GM20431 (cell line): ENCODE measurements at regions not wholly inside any gene's neighbourhood (a gene's known extent, or its start where the extent isn't known, plus 50 kb on each side); places are given as distances from the start of the nearest gene placed in this dataset.

Experiments used
- in situ Hi-C: fragments of 300-500 bp; cut with MseI, MboI; formaldehyde crosslinking; loops from one replicate; pipeline ENCODE4 v1.15.0; 2020; ENCODE audit warnings: low sequenced_read_pairs; ENCODE audit not compliant: unreplicated experiment

DNA sequence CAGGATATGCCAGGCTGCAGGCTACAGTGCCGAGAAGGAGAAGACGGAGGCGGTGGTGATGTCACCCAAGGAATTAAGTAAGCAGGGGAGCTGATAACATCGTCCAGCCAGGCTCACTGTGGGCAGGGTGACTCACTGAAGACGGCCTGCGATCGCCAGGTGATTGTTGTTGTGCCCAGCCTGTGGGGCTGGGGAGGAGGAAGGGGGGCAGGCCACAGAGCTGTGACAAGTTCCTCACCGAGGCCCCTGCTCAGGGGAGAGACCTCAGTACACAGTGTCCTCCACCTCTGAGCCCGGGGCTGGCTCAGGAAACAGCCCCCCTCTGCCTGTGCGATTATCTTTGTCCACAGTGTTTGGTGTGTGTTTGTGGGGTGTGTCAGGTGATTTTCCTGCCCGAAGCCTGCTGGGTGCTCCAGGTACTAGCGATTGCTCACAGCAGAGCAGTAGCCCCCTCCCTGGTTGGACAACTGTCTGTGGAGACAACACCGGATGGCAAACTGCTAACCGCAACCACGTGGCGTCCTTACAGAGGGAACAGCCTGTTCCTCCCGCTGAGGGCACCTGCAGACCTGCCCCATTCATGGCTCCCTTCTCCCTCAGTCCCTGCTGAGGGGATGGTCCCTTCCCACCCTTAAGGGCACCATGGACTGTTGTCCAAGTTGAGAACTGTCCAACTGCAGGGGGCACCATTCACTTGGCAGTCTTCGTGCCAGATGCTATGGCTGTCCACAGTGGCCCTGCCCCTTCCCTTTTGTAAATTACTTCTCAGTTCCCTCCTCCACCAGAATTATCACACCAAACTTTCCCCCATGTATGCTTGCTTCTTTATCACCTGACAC lies 95.1 kb downstream of the ZFP36L2 start:
- in situ Hi-C loops, result loop anchor here (10.0 to 25.0 kb wide), 2 partner anchors 94 to 356 kb away; partner anchors contain the start of gene ZFP36L2

DNA sequence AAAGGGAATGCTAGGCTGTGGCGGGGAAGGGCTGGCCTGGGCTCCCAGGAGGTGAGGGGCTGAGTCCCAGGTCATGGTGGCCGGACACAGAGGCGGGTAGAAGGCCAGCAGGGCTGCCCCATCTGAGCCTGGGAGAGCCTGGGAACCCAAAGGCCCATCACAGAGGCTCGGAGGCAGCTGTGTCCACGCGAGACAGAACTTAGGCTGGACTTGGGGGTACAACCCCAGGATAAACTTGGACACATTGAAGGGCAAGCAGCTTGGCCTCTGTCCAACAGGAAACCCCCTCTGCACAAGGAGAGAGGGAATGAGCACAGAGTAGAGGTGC lies 95.9 kb downstream of the ZFP36L2 start:
- in situ Hi-C loops, result loop anchor here (10.0 to 25.0 kb wide), 2 partner anchors 94 to 357 kb away; partner anchors contain the start of gene ZFP36L2

DNA sequence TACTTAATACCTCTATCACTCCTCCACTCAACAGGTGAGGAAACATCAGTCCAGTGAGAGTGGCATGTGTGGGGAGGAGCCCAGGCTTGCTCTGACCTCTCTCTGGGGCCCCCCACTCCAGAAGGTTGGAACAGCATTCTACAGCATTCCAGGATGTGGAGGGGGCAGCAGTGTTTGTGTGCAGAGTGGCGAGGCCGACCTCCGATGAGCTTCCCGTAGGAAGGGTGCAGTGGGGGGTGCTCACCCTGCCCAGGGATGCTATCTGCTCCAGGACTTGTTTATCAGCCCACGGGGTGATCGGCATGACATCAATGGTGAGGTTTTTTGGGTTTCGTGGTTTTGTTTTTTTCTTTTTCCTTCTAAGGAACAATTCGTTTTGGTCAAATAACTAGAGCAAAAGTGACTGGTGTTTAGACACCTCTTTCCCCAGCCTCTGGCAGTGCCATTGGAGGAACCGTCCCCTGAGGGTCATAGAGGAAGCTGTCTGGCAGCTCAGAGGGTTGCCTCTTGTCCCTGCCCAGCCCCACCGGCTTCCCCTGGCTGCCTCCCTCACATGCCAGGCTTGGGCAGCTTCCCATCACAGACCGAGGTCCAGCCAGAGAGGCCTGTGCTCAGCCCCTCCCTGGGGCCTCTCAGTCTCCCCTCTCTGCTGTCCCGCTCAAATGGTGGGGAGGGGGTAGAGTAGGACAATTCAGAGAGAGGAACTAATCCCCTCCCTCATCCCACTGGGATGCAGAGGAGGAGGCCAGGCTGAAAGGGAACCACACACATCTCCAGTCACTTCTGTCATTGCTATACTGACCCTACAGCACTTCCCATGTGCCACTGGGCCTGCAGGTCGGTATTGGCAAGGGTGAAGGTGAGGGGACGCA lies 96.5 kb downstream of the ZFP36L2 start:
- in situ Hi-C loops, result loop anchor here (10.0 to 25.0 kb wide), 2 partner anchors 95 to 357 kb away; partner anchors contain the start of gene ZFP36L2

DNA sequence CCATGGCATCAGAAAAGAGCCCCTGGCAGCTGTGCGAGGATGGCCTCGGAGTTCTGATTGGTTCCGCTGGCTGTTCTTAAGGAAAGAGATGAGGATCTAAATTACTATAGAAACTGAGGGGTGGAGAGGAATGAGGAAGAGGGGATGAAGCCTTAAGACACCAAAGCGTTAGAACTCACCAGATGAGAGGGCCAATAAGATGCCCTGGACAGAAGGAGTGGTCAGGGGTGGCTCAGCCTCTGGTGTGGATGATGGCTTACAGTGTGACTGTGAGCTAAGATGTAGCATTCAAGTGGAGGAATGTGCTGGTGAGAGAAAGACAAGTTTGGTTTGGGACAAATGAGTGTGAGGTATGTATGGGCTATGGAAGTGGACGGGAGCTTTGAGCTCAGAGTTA lies 97.8 kb downstream of the ZFP36L2 start:
- in situ Hi-C loops, result loop anchor here (25.0 kb wide), 1 partner anchor 359 kb away; no protein-coding TSS in a partner anchor

DNA sequence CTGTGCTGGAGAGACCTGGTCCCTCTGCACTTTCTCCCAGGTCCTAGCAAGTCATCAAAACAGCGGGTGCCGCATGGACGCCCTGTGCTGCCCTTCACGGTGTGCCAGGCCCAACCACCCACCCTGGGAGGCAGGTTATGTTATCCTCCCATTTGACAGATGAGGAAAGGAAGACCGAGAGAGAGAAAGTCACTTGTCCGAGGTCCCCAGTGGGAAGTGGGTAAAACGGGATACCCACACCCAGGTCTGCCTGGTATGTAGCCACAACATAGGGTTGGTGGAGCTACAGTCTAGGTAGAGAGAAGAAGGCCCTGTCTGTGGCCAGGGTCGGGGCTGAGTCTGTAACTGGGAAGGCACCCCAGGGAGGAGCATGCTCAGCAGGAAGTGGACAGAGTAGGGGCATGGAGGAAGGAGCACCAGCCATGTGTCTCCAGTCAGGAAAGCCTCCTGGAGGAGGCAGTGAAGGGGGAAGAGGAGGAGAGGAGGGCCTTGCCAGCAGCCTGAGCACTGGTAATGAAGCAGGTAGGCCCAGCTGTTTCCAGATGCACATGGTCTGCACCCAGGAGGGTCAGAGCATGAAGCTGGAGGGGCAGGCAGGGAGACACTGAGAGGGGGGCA lies 98.4 kb downstream of the ZFP36L2 start:
- in situ Hi-C loops, result loop anchor here (25.0 kb wide), 1 partner anchor 359 kb away; no protein-coding TSS in a partner anchor

DNA sequence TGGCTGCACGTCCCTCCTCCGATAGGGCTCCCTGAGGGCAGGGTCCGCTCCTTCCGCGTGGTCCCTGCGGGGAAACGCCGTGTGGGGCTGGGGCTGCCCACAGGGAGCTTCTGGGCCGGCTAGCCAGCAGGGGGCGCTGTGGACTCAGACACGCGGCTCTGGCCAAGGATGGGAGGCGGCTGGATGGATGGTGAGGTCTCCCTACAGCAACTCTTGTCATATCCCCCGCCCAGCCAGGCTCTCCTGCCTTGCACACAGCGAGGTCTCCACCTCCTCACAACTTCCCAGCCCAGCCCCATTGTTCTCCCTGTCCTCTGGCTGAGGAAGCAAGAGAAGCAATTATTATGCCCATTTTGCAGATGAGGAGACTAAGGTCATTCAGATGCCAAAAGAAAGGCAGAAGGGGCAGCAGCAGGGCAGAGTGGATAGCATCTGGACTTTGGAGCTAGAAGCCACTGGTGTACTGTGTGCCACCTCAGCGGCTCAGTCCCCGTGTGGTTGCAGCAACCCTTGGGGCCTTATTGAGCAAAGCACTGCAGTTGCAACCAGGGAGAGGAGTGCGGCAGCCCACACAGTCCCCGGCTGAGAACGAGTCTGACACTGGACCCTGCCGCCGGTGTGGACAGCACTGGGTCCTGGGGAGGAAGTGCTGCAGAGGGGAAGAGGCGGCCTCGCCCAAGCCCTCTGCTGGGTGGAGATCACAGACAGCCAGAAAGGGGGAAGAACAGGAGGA lies 99.0 kb downstream of the ZFP36L2 start:
- in situ Hi-C loops, result loop anchor here (25.0 kb wide), 1 partner anchor 360 kb away; no protein-coding TSS in a partner anchor

DNA sequence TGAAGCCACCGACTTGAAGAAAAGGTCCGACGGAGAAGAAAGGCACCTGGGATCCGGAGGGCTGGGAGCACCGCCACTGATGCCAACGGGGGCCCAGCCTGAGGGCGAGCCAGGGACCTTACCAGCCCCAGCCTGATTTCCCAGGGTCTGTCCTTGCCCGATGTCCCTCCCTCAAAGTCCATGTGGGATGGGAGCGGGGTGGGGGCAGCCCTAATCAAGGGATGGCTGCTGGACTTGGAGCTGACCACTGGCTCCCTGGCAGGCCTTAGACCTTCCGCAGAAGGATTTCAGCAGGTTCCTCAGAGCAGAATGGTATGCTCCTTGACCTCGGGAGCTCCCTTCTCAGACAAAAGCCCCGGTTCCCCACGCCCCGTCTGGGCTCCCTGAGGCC lies 99.6 kb downstream of the ZFP36L2 start:
- in situ Hi-C loops, result loop anchor here (25.0 kb wide), 1 partner anchor 360 kb away; no protein-coding TSS in a partner anchor

DNA sequence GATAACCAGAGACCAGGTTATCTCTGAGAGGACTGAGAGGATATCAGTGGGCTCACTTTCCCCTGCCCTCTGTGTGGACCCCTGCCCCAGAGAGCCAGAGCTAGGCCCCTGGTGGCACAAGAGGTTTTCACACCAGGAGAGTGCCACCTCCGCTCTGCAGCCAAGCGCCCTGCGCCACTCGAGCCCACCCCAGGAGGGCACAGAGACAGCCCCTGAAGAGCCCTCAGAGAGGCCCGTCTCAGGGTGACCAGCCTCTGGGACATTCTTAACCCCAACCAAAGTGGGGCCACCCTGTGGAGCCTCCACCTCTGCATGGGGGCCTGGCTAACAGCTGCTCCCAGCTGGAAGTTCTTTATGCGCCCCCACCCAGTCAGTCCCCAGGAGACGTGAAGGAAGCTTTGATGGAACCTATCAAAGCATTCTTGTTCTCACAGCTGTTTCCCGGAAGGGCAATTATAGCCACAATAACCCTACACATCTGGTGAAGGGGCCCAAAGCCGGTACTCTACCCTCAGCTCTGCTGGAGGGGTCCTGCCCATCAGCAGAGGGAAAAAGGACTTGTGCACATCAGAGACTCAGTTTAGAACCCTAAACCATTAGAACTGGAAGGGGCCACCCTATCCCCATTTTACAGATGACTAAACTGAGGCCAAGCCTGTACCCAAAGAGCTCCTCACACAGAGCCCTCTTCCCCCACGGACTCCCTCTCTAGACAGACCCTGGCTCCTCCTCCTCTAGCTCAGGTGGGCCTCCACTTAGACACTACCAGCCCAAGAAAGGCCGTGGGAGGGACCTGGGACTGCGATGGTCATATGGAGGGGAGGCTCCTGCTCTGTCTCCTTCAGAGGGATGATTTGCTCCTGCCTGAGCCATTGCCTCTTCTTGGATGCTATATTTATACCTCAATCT lies 101.1 kb downstream of the ZFP36L2 start:
- in situ Hi-C loops, result loop anchor here (25.0 kb wide), 1 partner anchor 362 kb away; no protein-coding TSS in a partner anchor

DNA sequence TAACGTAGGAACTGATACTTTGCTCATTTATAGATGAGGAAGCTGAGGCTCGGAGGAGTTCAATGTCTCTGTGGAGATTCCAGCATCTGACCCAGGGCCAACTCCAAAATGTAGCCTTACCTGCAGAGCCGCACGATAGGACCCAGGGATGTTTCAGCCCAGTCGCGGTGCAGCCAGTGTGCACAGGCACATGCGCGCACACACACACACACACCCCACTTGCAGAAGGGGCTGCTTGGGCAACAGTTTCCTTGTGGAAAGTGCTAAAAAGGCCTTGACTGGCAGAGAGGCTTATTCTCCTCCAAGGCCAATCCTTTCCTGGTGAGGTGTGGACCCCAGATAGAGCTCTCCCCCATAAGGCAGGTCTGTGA lies 101.7 kb downstream of the ZFP36L2 start:
- in situ Hi-C loops, result loop anchor here (25.0 kb wide), 1 partner anchor 363 kb away; no protein-coding TSS in a partner anchor

DNA sequence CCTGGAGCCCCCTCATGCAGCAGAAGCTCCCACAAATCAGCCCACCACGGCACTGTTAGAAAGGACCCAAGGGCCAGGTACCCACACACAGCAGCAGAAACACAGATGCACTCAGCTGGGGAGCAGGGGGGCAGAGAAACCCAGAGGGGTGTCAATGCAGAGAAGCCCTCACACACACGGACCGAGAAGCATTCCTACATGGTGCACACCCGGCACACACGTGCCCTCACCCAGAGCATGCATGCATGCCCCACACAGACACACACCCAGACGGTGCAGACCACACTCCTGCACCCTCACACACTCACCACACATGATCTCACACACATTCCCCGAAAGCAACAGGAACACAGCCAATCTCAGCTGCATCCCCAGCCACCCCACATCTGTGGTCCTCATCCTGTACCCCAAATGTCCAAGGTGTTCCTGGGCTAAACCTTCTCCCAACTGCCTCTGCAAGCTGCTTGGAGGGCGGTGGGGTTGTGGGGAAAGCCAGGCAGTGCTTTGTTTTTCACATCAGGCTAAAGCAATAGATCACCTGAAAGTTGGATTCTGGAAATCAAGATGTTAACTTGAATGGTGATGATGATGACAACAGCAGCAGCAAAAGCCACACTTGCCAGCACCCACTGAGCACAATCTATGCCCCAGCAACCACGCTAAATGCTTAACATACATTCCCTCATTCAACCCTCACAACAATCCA lies 102.3 kb downstream of the ZFP36L2 start:
- in situ Hi-C loops, result no loop called here

DNA sequence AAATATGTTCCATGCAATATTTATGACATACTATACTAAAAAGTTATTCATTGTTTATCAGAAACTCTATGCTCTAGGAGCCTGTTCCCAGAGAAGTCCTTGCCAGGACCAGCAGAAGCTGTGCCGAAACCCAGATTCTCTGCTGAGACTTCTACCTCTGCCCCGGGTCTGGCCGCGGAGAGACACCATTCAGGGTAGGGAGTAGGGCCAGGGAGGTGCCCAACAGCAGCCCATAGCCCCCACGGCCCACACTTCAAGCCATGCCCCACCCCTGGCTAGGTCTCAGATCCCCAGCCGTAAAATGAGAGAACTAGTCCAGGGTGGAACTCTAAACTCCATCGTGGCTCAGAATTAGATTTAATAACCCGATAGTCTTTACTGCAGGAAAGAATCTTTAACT lies 102.9 kb downstream of the ZFP36L2 start:
- in situ Hi-C loops, result no loop called here

DNA sequence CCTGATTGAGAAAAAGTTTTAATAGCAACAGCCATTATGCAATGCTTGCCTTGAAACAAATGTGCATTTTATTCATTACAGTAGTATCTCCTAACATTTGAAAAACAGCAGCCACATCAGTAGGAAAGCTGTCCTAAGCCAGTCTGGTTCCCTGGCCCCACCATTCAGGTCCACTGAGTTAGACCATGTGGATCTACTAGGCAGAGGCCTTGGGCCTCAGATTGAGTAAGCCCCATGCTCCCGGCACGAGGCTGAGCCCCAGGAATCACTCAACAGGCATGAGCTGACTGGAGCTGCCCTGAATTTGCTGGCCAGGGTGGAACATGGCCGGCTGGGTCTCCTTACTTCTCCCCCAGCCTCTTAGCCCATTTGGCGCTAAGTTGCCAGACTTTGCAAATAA lies 103.4 kb downstream of the ZFP36L2 start:
- in situ Hi-C loops, result no loop called here

DNA sequence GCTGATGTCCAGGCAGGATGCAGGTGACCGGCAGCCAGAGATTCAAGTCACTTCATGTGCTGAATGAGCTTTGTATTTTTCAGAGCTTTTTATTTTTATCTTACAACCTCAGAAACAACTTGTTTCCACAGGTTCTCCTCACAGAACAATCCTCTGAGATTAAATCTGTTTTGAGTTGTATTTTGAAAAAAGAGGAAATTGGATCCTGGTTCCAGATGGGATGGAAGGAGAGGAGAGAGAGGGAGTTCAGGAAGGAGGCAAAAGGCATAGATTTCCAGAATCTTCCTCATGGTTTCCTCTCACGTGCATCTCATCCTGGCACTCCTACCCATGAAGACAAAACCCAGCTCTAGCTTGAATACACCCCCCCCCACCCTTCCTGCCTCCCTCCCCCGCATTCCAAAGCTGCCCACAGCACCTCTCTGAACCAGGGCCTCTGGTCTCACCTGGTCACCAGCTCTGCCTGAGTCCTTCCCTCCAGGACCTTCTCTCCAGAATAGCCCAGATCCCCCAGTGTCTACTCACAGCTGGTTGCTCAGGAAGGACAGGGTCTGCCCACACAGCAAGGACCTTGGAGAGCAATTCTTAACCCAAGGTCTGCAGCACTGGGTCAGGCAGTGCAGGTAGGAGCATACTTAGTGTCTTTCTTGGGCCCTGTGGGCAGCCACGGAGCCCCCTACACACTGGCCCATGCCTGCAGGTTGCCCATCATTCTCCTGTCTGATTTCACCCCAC lies 104.7 kb downstream of the ZFP36L2 start:
- in situ Hi-C loops, result no loop called here

DNA sequence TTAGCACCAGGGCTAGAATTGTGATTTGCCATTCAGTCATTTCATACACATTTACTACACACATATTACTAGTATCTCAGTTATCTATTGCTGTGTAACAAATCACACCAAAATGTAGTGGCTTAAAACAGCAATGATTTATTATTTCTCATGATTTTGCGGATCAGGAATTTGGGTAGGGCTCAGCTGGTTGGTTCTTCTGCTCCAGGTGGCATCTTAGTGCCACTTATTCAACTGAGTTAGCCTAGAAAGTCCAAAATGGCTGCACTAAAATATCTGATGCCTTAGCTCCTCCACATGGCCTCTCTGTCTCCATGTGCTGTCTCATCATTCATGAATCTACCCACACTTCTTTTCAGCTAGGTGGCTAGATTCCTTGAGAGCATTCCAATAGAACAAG lies 107.1 kb downstream of the ZFP36L2 start:
- in situ Hi-C loops, result no loop called here

DNA sequence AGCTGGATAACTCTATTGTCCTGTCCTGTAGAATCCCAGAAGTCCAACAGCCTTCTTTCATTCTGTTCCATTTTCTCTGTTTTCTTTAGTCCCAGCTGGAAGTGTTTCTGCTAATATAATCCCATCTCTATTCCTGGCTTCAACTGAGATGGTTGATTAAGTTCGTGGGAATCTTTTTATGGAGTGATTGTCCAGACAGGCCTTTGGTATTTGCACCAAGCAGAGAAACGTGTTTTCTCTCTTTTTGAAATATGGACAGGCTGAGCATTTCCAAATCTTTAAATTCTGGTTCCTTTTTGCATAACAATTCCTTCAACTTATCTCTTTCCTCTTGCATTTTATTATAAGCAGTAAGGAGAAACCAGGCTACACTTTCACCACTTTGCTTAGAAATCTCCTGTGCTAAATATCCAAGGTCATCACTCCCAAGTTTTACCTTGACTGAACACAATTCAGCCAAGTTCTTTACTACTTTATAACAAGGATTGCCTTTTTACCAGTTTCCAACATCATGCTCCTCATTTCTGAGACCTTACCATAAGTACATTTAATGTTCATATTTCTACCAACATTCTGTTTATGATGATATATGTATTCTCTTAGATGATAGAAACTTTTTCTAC lies 108.8 kb downstream of the ZFP36L2 start:
- in situ Hi-C loops, result no loop called here

DNA sequence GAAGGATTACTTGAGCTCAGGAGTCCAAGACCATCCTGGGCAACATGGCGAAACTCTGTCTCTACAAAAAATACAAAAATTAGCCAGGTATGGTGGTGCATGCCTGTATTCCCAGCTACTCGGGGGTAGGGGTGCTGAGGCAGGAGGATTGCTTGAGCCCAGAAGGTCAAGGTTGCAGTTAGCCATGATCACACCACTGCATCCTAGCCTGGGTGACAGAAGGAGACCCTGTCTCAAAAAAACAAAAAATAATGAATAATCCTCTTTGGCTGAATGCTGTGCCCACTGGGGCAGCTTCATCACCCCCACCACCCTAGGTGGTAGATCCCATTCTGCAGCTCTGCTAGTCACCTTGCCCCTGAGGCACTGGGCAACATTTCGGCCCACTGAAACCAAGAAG lies 109.4 kb downstream of the ZFP36L2 start:
- in situ Hi-C loops, result no loop called here

DNA sequence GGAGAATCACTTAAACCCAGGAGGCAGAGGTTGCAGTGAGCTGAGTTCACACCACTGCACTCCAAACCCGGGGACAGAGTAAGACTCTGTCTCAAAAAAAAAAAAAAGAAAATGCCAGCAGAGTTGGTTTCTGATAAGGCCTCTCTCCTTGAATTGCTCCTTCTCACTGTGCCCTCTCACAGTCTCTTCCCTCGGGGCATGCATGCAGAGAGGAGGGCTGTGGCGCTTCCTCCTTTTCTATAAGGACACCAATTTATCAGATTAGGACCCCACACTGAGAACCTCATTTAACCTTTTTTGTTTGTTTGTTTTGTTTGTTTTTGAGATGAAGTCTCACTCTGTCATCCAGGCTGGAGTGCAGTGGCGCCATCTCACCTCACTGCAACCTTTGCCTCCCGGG lies 110.5 kb downstream of the ZFP36L2 start:
- in situ Hi-C loops, result no loop called here
